Nucleus accumbens (tissue), 56 donors: ENCODE measurements at regions not wholly inside any gene's neighbourhood (a gene's known extent, or its start where the extent isn't known, plus 50 kb on each side); places are given as distances from the start of the nearest gene placed in this dataset.

Source experiments
- DNase-seq, 56 donors: peaks; one replicate each; lab custom pipeline; 2025; lab: John Stamatoyannopoulos, UW

- no peak for DNase-seq
Measured at GRCh38 chr2:120401275-120402066, 55.5 kb downstream of the INHBB start.

GRCh38 chr2:120402067-120402433, 56.1 kb downstream of the INHBB start:
- no peak for DNase-seq

GRCh38 chr2:120402508-120402907, 56.6 kb downstream of the INHBB start:
- DNase-seq, result no peak

GRCh38 chr2:120403261-120403660, 57.3 kb downstream of the INHBB start:
- DNase-seq, result no peak

- DNase-seq, result no peak
Measured at GRCh38 chr2:120403676-120404075, 57.7 kb downstream of the INHBB start.

- no peak for DNase-seq
Measured at GRCh38 chr2:120404274-120404673, 58.3 kb downstream of the INHBB start.

GRCh38 chr2:120404941-120405758, 59.2 kb downstream of the INHBB start:
- DNase-seq, result no peak

GRCh38 chr2:120405759-120406099, 59.8 kb downstream of the INHBB start:
- no peak for DNase-seq

- no peak for DNase-seq
Measured at GRCh38 chr2:120406566-120406965, 60.6 kb downstream of the INHBB start.

- DNase-seq, result no peak
Measured at GRCh38 chr2:120410487-120410886, 64.6 kb downstream of the INHBB start.

GRCh38 chr2:120415060-120415459, 69.1 kb downstream of the INHBB start:
- DNase-seq, result no peak

GRCh38 chr2:120415728-120416509, 70.0 kb downstream of the INHBB start:
- DNase-seq, result no peak

- no peak for DNase-seq
Measured at GRCh38 chr2:120418174-120418787, 72.3 kb downstream of the INHBB start.

- no peak for DNase-seq
Measured at GRCh38 chr2:120419073-120419472, 73.1 kb downstream of the INHBB start.

GRCh38 chr2:120419955-120420354, 74.0 kb downstream of the INHBB start:
- DNase-seq, result no peak

GRCh38 chr2:120421126-120421829, 75.3 kb downstream of the INHBB start:
- DNase-seq, result no peak

- no peak for DNase-seq
Measured at GRCh38 chr2:120421830-120422175, 75.9 kb downstream of the INHBB start.

- DNase-seq, result no peak
Measured at GRCh38 chr2:120422465-120423160, 76.7 kb downstream of the INHBB start.

- no peak for DNase-seq
Measured at GRCh38 chr2:120423167-120423943, 77.4 kb downstream of the INHBB start.
